GM18867 (cell line): ENCODE measurements at regions not wholly inside any gene's neighbourhood (a gene's known extent, or its start where the extent isn't known, plus 50 kb on each side); places are given as distances from the start of the nearest gene placed in this dataset.
"Not testable (repeated sequence)": the region's sequence is repeated elsewhere in the genome, so short reads cannot be mapped to it uniquely, and the experiment has no call there.

Experiments used
- ATAC-seq: cut with Tn5 transposase; IDR thresholded peaks from one replicate; pipeline ENCODE4 v1.9.1; 2021; ENCODE audit warnings: mild to moderate bottlenecking, moderate library complexity; ENCODE audit not compliant: unreplicated experiment

DNA sequence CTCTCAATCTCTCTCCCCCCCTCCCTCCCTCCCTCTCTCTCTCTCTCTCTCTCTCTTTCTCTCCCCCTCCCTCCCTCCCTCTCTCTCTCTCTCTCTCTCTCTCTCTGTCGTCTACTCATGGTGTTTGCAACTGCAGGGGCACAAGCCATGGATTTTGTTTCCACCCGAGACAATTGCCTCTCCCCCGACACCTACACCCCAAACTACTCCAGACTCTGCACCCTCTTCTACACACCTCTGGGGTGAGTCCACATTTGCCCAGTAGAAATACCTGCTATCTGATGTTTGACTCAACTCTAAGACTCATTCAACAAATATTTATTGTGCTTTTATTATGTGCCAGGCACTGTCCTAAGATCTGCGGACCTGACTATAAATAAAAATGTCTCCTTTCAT, 93.7 kb downstream of the TMEM17 start:
- no peak for ATAC-seq

DNA sequence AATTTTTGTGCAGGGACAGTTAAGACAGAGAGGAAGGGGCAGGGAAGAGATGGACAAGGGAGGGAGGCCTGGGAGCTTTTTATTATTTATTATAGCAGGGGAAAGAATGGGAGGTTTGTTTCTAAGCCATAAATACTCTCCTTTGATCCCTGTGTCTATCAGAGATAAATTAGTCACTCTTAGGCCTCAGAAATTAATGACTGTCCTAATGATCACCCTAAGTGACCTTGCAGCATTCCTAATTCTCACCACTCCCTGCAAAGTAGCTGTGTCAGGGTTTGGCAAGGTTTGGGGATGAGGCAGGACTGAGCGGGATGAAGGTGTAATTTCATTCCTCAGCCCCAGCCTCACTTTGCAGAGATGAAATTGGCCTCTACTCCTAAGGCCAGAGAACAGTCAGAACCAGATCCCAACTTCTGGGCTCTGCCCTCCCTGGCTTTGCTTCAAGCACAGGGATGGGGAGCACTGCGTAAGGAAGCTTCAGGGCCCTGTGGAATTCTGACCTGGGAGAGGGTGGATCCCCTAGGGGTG, 95.0 kb downstream of the TMEM17 start:
- ATAC-seq: no peak

DNA sequence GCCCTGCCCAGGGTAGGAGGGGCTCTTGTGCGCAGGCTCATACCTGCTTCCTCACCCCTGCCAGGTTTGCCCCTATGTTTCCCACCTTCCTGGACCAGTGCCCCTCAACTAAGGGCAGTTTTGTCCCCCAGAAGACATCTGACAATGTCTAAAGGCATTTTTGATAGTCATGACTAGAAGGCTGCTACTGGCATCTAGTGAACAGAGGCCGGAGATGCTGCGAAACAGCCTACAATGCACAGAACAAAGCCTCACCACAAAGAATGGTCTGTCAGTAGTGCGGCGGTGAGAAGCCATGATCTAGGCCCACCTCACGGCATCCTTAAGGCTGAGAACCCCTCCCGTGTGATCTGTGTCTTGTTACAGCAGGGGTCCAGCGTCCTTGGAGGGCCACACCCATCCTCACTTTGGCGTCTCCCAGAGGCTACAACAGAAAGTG, 96.0 kb downstream of the TMEM17 start:
- ATAC-seq: no peak

DNA sequence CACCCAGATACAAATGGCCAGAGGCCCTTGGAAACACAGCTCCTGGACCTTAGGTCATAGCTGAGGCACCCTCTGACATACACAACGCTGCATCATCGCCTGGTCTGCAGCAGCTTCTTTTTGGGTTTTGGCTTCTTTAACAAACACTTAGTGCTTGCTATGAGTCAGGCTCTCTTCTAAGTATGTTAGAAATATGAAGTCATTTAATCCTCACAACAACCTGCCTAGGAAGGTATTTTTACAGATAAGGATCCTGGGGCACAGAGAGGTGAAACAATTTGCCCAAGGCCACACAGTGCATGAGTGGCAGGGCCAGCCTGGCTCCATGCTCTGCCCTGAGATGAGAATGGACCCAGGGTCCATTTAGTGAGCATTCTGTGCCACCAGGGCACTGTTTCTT, 96.6 kb downstream of the TMEM17 start:
- no peak for ATAC-seq

DNA sequence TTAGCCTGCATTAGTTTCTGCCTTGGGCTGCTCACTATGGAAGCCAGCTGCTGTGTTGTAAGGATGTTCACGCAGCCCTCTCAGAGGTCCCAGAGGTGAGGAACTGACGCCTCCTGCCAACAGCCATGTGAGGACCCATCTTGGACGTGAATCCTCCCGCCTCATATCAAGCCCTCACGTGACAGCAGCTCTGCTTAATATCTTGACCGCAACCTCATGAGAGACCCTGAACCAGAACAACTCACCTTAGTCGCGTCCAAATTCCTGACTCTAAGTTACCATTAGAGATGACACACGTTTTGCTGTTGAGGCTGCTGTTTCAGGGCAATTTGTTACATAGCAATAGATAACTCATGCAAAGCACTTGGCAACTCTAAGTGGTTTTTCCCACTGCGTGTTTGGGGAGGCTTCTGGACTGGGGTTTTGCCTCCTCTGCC, 97.7 kb downstream of the TMEM17 start:
- no peak for ATAC-seq

DNA sequence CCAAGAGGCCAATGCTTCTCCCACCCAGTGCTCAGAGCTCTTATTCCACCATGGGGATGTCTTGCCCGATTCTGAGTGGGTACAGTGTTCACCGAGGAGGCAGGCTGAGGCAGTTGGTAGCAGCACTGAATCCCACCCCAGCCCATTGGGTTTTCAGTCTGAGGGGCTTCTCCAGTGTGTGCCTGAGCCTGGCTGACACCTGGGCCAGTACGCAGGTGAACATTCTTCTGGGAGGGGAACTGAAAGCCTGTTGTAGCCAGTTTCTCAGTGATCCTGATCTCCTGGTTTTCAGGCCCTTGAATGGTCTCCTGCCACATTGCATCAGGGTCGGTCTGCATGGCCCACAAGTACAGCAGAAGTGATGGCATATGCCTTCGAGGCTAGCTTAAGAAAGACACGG, 98.2 kb downstream of the TMEM17 start:
- no peak for ATAC-seq

DNA sequence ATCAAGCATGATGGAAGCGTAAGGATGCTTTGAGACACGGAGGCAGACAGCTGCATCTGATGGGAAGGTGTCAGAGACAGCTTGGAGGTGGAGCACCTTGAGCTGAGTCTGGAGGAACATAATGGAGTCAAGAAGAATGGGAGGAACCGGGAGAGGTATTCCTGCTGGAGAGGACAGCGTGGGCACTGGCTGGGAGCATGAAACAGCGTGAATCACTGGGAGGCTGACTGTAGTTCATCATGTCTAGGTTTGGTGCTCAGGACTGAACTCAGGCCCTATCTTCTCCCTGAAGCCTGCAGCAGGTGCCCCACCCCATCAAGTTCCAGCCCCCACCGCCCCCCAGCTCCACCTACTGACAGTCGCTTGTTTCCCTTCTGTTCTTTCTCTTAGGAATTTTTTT, 98.6 kb downstream of the TMEM17 start:
- no peak for ATAC-seq

DNA sequence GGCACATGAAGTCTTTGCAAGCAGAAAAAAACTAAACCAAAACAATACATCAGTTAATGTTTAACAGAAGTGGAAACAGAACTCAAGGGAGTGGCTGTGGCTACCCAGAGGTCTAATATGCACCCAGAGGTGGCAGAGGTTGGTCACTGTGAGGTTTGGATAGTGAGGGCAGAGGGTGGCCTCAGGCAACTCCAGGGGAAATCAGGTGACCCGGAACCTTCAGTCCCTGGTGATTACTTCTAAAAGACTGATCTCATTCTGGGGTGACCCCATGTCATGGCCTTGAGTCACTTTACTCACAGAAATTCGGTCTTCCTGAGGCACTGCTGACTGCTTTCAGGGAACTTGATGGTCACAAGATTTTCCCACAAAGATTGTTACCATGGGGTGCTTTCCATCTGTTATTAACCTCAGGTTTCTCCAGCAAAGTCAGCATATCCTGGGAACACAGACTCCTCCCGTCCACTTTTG, 99.4 kb downstream of the TMEM17 start:
- peak; percentile 67 for ATAC-seq

DNA sequence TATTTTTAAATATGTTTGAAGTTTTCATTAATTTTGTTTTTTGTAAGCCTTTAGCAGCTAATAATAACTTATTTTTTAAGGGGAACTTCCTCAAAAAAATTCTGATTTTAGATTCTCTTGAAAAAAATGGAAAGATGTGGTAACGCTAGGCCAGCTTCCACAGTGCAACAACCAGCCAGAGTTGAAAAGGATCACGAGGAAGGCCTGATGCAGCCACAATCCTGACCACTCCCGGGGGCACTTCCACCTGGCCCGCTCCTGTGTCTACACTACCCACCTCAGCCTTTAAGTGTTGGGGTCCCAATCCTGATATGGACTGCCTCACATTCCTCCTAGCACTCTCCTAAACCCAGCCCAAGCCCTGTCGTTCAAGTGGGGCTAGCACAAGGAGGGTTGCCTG, 101.1 kb downstream of the TMEM17 start:
- ATAC-seq: no peak

DNA sequence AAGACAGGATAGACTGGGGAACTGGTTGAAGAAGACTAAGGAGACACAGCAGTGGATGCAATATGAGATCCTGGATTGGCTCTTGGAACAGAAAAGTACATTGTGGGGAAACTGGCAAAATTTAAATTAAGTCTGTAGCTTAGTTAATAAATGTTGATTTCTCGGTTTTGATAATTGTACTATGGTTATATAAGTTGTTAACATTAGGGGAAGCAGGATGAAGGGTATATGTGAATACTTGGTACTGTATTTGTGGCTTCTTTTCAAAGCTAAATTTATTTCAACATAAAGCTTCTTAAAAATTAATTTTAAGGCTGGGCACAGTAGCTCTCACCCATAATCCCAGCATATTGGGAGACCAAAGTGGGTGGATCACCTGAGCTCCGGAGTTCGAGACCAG, 103.8 kb downstream of the TMEM17 start:
- ATAC-seq: no peak

DNA sequence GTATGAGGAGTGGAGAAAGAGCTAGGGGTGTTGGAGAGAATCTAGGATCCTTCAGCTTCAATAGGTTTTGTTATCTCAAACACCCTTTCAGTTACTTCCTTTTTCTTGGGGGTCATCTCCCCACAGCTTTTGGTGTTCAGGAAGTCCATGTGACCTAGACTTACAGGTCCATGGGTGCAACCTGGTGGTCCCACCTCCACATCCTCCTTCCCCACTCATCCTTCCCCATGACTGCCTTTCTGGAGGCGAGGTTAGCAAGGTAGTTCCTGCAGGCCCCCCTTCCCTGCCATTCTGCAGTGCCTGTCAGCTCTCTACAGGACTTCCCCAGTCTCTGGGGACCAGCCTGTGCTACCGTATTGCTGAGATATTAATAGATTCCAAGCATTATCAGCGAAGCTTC, 107.6 kb downstream of the TMEM17 start:
- ATAC-seq: no peak

DNA sequence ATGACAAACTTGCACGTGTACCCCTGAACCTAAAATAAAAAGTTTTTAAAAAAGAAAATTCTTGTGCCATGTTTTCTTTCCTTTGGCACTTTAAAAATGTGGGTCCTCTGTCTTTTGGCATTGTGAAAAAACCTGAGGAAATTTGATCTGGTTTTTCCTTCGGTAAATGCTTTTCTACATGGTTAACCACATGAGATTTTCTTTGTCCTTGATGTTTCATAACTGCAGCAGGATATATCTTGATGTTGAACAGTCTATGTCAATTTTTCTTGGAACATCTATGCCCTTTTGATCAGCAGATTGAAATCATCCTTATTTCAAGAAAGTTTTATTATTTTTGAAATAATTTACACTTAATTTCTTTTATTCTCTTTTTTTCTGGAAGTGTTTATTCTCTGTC, 109.1 kb downstream of the TMEM17 start:
- no peak for ATAC-seq

DNA sequence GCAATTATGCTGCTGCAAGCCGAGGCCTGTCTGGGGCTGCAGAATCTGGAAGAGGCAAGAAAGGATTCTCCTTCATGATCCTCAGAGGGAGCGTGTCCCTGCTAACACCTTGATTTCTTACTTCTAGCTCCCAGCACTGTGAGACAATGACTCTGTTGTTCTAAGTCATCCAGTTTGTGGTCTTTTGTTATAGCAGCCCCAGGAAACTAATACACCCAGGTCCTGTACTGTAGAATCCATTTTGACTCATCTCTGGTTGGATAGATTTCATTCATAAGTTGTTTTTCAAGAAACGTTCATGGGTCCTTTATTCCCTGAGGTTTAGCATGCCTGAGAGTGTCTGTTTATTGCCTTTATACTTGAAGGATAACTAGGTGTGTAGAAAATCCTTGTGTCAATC, 112.7 kb downstream of the TMEM17 start:
- ATAC-seq: no peak

DNA sequence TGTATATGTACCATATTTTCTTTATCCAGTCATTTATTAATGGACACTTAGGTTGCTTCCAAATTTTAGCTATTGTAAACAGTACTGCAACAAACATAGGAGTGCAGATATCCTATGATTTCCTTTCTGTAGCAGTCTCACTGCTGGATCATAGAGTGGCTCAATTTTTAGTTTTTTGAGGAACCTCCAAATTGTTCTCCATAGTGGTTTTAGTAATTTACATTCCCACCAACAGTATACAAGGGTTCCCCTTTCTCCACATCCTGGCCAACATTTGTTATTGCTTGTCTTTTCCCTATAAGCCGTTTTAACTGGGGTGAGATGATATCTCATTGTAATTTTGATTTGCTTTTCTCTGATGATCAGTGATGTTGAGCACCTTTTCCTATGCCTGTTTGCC, 114.3 kb downstream of the TMEM17 start:
- ATAC-seq: no peak

DNA sequence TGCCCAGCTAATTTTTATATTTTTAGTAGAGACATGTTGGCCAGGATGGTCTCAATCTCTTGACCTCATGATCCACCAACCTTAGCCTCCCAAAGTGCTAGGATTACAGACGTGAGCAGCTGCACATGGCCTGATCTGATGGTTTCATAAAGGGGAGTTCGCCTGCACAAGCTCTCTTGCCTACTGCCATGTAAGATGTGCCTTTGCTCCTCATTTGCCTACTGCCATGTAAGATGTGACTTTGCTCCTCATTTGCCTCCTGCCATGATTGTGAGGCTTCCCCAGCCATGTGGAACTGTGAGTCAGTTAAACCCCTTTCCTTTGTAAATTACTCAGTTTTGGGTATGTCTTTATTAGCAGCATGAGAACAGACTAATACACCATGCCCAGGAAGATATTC, 119.6 kb downstream of the TMEM17 start:
- not testable (repeated sequence) for ATAC-seq

DNA sequence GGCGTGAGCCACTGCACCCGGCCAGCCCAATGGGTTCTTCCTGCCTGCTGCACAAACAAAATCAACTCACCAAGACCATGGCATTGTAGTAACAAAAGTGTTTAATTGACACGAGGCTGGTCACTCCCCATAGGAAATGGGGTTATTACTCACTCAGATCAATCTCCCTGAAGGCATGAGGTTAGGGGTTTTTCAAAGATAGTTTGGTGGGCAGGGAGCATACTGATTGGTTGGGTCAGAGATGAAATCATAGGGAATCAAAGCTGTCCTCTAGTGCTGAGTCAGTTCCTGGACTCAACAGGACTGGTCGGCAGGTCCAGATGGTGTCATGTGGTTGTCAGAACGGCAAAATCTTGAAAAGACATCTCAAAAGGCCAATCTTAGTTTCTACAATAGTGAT, 122.1 kb downstream of the TMEM17 start:
- no peak for ATAC-seq

DNA sequence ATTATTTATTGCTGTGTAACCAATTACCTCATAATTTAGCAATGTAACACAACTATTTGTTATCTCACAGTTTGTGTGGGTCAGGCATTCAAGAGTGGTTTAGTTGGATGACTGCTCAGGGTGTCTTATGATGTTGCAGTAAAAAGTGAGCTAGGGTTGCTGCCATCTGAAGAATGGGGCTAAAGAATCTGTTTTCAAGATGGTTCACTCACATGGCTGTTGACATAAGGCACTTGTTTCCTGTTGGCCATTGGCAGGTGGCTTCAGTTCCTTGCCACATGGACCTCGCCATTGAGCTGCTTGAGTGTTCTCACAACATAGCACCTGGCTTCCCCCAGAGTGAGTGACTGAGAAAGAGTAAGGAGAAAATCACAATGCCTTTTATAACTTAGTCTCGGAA, 123.2 kb downstream of the TMEM17 start:
- ATAC-seq: peak; percentile 91

DNA sequence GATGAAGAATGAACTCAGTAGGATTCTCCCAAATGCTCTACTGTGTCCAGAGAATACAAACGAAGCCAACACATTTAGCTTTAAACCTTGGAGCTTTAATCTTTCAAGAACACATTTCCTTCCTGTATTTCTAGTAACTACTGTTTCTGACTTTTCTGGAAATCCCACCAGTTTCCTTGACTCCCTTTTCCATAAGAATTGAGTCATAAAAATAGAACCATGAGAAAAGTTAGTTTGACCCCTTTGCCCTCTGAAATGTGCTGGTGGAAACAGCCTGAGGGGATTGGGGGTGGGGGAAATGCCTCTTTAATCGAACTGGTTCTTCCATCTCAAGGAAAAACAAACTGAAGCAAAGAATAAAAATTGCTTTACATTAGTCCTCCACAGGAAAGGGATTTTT, 123.9 kb downstream of the TMEM17 start:
- no peak for ATAC-seq

DNA sequence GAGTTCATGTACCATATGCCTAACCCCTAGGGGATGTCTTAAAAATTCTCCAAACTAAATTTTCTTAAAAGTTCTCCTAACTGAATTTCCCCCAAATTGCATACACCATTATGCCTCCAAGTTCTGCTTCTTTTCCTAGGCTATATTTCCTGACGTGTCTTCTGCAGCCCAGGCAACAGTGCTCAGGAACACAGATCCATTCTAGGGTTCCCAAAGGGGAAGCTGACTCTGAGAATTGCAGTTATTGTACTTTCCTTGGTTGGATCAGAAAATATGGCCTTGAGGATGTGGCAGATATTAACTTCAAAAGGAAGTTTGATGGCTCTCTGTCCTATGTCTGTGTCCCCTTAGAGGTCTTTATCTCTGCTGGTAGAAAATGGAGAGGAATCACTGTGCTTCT, 124.3 kb downstream of the TMEM17 start:
- no peak for ATAC-seq

DNA sequence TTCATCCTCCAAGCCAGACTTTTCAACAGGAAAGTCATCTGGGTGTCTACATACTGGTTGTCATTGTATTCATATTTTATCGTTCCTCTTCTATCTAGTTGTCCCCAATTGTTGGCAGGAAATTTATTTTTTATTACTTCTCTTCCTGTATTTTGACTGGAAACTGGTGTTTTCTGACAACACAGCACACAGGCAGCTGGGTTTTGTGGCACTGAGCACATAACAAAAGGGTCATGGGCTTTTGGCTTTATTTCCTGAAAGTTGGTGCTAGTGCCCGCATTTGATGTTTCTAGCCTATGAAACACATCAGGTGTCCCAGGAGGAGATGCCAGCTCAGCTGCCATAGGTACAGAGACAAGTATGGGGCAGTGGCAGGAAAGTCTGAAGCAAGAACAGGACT, 126.4 kb downstream of the TMEM17 start:
- no peak for ATAC-seq

DNA sequence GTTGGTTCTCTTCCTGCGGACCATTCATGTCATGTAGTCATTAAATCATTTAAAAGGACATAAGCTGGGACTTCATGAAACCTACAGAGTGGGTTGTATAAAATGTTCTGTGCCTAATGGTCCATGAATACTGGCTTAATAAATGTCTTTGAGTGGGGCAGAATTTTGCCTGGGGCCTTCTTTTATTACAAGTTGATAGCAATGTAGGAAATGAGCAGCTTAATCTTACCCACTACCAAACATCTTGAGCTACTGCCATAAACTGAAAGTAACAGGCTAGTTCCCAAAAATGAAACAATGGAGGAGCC, 130.9 kb downstream of the TMEM17 start:
- ATAC-seq: no peak

DNA sequence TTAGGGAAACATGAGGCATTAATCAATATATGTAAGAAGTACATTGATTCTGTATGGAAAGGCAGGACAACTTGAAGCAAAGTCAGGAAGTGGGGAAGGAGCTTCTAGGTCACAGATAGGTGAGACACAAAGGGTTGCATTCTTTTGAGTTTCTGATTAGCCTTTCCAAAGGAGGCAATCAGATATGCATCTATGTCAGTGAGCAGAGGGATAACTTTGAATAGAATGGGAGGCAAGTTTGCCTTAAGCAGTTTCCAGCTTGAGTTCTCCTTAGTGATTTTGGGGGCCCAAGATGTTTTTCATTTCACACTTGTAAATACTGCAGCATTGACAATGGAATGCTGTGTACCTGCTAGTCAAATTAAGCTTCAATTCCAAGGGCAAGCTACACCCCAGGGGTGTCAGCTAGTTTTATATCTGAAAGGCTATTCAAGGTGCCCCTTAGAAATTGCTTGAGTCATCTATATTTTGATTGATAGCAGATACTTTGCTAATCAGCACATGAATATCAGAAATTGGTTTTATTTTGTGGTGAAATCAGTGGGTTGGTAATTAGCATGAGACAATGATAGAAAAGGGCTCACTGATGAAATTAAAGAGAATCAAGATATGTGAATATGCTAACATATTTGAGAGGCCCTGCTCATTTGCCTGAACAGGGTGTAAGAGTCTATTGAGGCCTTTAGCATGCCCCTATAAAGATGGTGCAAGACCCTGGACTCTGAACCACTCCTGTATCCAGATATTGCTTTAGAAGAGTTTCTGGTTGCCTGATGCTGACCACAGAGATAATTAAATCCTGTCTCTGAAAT, 131.5 kb downstream of the TMEM17 start:
- ATAC-seq: no peak

DNA sequence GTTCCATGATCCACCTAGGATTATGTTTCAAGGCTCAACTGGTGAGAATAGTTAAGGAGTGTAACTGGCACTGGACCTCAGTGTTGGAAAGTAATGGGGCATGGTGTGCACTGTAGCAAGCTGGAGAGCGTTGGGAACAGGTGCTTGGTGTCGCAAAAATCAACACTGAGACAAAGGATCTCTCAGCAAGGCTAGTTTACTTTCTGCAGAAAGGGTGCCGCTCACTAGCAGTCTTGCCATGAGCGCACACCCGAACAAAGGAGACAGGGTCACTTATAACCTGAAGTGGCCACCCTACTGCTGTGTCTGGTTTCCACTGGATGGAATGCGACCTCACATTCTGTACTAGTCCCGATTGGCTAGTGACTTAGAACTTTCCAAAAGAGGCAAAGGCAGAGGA, 133.2 kb downstream of the TMEM17 start:
- no peak for ATAC-seq
